ENCODE measurements at regions not wholly inside any gene's neighbourhood (a gene's known extent, or its start where the extent isn't known, plus 50 kb on each side); places are given as distances from the start of the nearest gene placed in this dataset.

GRCh38 chr18:77442393-77442792 lies 192.7 kb downstream of the GALR1 start:
- Histone ChIP-seq H3K36me3 (replicated peaks) (no peaks in the 10 kb centered on the region), H3K9me3 (no peaks in the 10 kb centered on the region; the same call in 1 of the 2 replicates), H3K27me3 (ENCODE audit: low read depth) (no peaks in the 10 kb centered on the region), H3K4me1 (no peaks in the 10 kb centered on the region), H3K4me3 (no peak overlapping the region)
- no peak for DNase-seq (ENCODE audit: low spot score in 2 of 2)
- in situ Hi-C loops (cut with MboI; ENCODE audit: low sequenced_read_pairs): no loop called here

- Histone ChIP-seq H3K36me3 (replicated peaks) (no peaks in the 10 kb centered on the region), H3K27me3 (ENCODE audit: low read depth) (no peaks in the 10 kb centered on the region), H3K4me3 (no peak overlapping the region), H3K4me1 (no peaks in the 10 kb centered on the region), H3K9me3 (no peaks in the 10 kb centered on the region; the same call in 1 of the 2 replicates)
- in situ Hi-C loops (cut with MboI; ENCODE audit: low sequenced_read_pairs): no loop called here
- no peak for DNase-seq (ENCODE audit: low spot score in 2 of 2)
Observed at GRCh38 chr18:77444385-77444784, 194.7 kb downstream of the GALR1 start.

GRCh38 chr18:77448046-77448445 lies 198.4 kb downstream of the GALR1 start:
- no peaks in the 10 kb centered on the region for H3K4me1 ChIP-seq
- H3K9me3 ChIP-seq: no peaks in the 10 kb centered on the region; the same call in 1 of the 2 replicates
- DNase-seq (ENCODE audit: low spot score in 2 of 2): no peak
- H3K27me3 ChIP-seq (ENCODE audit: low read depth): no peaks in the 10 kb centered on the region
- no peaks in the 10 kb centered on the region for H3K36me3 ChIP-seq (replicated peaks)
- in situ Hi-C loops (cut with MboI; ENCODE audit: low sequenced_read_pairs): no loop called here
- H3K4me3 ChIP-seq: no peak overlapping the region

GRCh38 chr18:77455004-77455403 lies 205.4 kb downstream of the GALR1 start:
- Histone ChIP-seq H3K36me3 (replicated peaks) (no peaks in the 10 kb centered on the region), H3K27me3 (ENCODE audit: low read depth) (no peaks in the 10 kb centered on the region), H3K4me3 (no peak overlapping the region), H3K4me1 (no peaks in the 10 kb centered on the region), H3K9me3 (no peaks in the 10 kb centered on the region)
- in situ Hi-C loops (cut with MboI; ENCODE audit: low sequenced_read_pairs): no loop called here
- no peak for DNase-seq (ENCODE audit: low spot score in 2 of 2)

GRCh38 chr18:77457681-77458080 lies 208.0 kb downstream of the GALR1 start:
- no peak for DNase-seq (ENCODE audit: low spot score in 2 of 2)
- in situ Hi-C loops (cut with MboI; ENCODE audit: low sequenced_read_pairs): no loop called here

GRCh38 chr18:77461062-77461688 lies 211.5 kb downstream of the GALR1 start:
- Histone ChIP-seq H3K4me3 (no peak overlapping the region), H3K4me1 (no peaks in the 10 kb centered on the region), H3K9me3 (no peaks in the 10 kb centered on the region), H3K27me3 (ENCODE audit: low read depth) (no peaks in the 10 kb centered on the region), H3K36me3 (replicated peaks) (no peaks in the 10 kb centered on the region)
- in situ Hi-C loops (cut with MboI; ENCODE audit: low sequenced_read_pairs): no loop called here
- no peak for DNase-seq (ENCODE audit: low spot score in 2 of 2)

More at GRCh38 chr18:77457681-77458080, 208.0 kb downstream of the GALR1 start:
- no peaks in the 10 kb centered on the region for H3K9me3 ChIP-seq
- H3K27me3 ChIP-seq (ENCODE audit: low read depth): no peaks in the 10 kb centered on the region
- no peaks in the 10 kb centered on the region for H3K4me1 ChIP-seq
- H3K36me3 ChIP-seq (replicated peaks): no peaks in the 10 kb centered on the region
- no peak overlapping the region for H3K4me3 ChIP-seq

GRCh38 chr18:77464917-77465316 lies 215.3 kb downstream of the GALR1 start:
- Histone ChIP-seq H3K4me3 (no peak overlapping the region), H3K9me3 (no peaks in the 10 kb centered on the region), H3K27me3 (ENCODE audit: low read depth) (no peaks in the 10 kb centered on the region), H3K36me3 (replicated peaks) (no peaks in the 10 kb centered on the region), H3K4me1 (no peaks in the 10 kb centered on the region)
- in situ Hi-C loops (cut with MboI; ENCODE audit: low sequenced_read_pairs): no loop called here
- DNase-seq (ENCODE audit: low spot score in 2 of 2): no peak

- no peak for DNase-seq (ENCODE audit: low spot score in 2 of 2)
- H3K36me3 ChIP-seq (replicated peaks): no peaks in the 10 kb centered on the region
- H3K27me3 ChIP-seq (ENCODE audit: low read depth): no peaks in the 10 kb centered on the region
- H3K9me3 ChIP-seq: no peaks in the 10 kb centered on the region
- in situ Hi-C loops (cut with MboI; ENCODE audit: low sequenced_read_pairs): no loop called here
- no peak overlapping the region for H3K4me3 ChIP-seq
- H3K4me1 ChIP-seq: no peaks in the 10 kb centered on the region
Observed at GRCh38 chr18:77466890-77467289, 217.2 kb downstream of the GALR1 start.

- Histone ChIP-seq H3K27me3 (ENCODE audit: low read depth) (no peaks in the 10 kb centered on the region), H3K9me3 (no peaks in the 10 kb centered on the region), H3K4me1 (no peaks in the 10 kb centered on the region), H3K4me3 (no peak overlapping the region), H3K36me3 (replicated peaks) (no peaks in the 10 kb centered on the region)
- in situ Hi-C loops (cut with MboI; ENCODE audit: low sequenced_read_pairs): no loop called here
- DNase-seq (ENCODE audit: low spot score in 2 of 2): no peak
Observed at GRCh38 chr18:77469131-77469530, 219.5 kb downstream of the GALR1 start.

GRCh38 chr18:77470569-77471413 lies 221.1 kb downstream of the GALR1 start:
- Histone ChIP-seq H3K36me3 (replicated peaks) (no peaks in the 10 kb centered on the region), H3K4me1 (no peaks in the 10 kb centered on the region), H3K27me3 (ENCODE audit: low read depth) (no peaks in the 10 kb centered on the region), H3K9me3 (no peaks in the 10 kb centered on the region), H3K4me3 (no peak overlapping the region)
- in situ Hi-C loops (cut with MboI; ENCODE audit: low sequenced_read_pairs): no loop called here
- DNase-seq (ENCODE audit: low spot score in 2 of 2): no peak

GRCh38 chr18:77472509-77472908 lies 222.9 kb downstream of the GALR1 start:
- DNase-seq (ENCODE audit: low spot score in 2 of 2): no peak
- in situ Hi-C loops (cut with MboI; ENCODE audit: low sequenced_read_pairs): no loop called here
- Histone ChIP-seq H3K4me1 (no peaks in the 10 kb centered on the region), H3K27me3 (ENCODE audit: low read depth) (no peaks in the 10 kb centered on the region), H3K9me3 (no peaks in the 10 kb centered on the region), H3K36me3 (replicated peaks) (no peaks in the 10 kb centered on the region), H3K4me3 (no peak overlapping the region)

- in situ Hi-C loops (cut with MboI; ENCODE audit: low sequenced_read_pairs): no loop called here
- DNase-seq (ENCODE audit: low spot score in 2 of 2): no peak
- Histone ChIP-seq H3K9me3 (no peaks in the 10 kb centered on the region; the same call in 1 of the 2 replicates), H3K27me3 (ENCODE audit: low read depth) (no peaks in the 10 kb centered on the region), H3K36me3 (replicated peaks) (no peaks in the 10 kb centered on the region), H3K4me3 (no peak overlapping the region), H3K4me1 (no peaks in the 10 kb centered on the region)
Observed at GRCh38 chr18:77478646-77479442, 229.2 kb downstream of the GALR1 start.

- no peaks in the 10 kb centered on the region for H3K27me3 ChIP-seq (ENCODE audit: low read depth)
- H3K9me3 ChIP-seq: no peaks in the 10 kb centered on the region; the same call in 1 of the 2 replicates
- no peak overlapping the region for H3K4me3 ChIP-seq
- no peaks in the 10 kb centered on the region for H3K4me1 ChIP-seq
- in situ Hi-C loops (cut with MboI; ENCODE audit: low sequenced_read_pairs): no loop called here
- no peak for DNase-seq (ENCODE audit: low spot score in 2 of 2)
- no peaks in the 10 kb centered on the region for H3K36me3 ChIP-seq (replicated peaks)
Observed at GRCh38 chr18:77481541-77481940, 231.9 kb downstream of the GALR1 start.
